ENCODE measurements at regions not wholly inside any gene's neighbourhood (a gene's known extent, or its start where the extent isn't known, plus 50 kb on each side); places are given as distances from the start of the nearest gene placed in this dataset.

DNA sequence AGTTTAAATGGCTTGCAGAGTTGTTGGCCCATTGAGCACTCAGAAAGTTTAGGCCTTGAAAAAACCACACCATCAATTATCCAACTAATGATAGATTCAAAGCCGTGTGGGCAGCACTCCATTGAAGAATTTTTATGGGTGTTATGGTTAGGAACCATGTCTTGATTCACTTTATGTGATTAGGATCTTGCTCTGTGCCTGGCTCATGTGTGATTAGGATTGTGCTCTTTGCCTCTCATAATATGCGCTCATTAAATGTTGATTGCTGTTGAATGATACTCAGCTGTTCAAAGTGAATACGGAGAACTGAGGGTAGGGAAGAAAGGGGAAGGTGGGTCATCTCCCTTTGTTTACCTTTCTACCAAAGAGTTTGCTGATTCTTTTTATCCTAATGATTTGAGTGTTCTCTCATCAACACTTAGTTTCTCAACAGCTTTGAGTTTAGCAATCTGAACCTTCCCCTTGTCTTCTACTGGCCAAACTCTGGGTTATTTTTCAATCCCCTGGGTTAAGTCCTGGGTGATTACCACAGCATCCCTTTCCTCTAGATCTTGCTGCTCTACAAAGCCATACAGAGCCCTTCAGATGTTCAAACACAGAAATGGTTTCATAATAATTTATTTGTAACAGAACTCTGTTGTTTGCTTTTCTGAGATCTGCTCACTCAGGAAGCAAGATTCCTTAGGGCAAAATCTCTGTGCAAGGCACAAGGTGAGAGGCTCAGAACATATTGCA is 668.8 kb upstream of the RGMB start:
- H3K36me3 Mint-ChIP-seq, result no peaks in the 10 kb centered on the region
- CTCF ChIA-PET, result no interaction called here

DNA sequence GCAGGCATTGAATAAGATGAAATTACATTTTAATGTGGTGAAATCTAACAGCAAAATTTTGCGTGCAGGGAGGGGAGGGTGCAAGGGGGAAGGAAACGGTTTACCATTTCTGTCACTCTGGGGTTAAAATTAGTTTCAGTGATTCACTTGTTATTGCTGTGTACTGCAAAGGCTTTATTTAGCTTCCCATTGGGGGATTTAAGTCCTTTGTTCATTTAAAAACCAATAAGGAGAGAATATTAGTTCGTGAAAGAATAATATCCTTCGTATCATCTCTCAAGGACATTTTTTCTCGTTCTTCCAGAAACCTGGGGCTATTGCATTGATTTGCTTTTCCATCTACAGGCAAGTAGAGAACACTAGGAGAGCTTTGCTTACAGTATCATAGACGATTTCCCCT is 667.8 kb upstream of the RGMB start:
- H3K4me3 Mint-ChIP-seq, result no peak overlapping the region
- ATAC-seq, result no peak

More for the DNA sequence above, 668.8 kb upstream of the RGMB start:
- no peaks in the 10 kb centered on the region for H3K9me3 Mint-ChIP-seq (ENCODE audit: low read depth)
- H3K4me1 Mint-ChIP-seq, result no peaks in the 10 kb centered on the region
- no peak overlapping the region for H3K27ac Mint-ChIP-seq
- no peak overlapping the region for H3K4me3 Mint-ChIP-seq
- ATAC-seq, result no peak
- peaks cover 2% of the 10 kb centered on the region for H3K27me3 Mint-ChIP-seq
- DNase-seq, result no peak

DNA sequence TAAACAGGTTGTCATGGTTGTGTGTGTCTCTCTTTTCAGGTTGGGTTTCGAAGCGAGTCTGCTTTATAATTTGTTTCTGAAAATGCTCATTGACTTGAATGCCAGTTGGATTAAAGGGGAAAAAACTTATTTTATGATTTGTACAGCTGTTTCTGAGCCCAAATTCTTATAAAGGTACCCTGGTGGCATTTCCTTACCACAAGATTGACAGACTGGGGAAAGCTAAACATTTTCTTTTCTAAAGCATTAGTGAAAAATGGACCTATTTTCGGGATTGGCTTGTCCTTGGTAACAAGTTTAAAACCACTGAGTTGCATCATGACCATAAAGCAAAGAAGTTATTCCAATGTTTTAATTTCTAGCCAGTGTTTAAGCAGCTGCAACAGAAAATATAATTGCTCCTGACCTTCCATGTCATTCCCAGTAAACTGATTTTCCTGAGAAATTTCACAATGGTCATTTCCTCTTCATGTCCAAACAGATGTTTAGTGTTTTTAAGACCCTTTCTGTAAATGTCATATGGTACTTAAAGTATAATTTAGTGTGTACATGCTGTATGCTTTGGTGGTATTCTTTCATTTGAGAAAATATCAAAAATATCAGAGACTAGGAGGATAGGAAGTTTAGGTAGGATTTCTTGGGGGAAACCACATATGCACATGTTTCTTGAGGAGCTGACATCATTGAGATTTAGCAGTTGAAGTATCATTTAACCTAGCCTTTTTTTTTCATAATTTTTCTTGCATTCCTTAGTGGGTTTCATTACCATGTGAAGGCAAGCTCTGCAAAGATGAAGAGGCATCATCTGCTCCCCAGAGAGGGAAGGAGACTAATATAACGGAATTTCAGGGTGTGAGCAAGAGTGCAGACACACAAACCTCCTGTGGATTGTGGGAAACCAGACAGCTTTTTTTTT is 667.1 kb upstream of the RGMB start:
- Mint-ChIP-seq H3K4me3 (no peak overlapping the region), H3K4me1 (no peaks in the 10 kb centered on the region), H3K36me3 (no peaks in the 10 kb centered on the region), H3K27ac (no peak overlapping the region), H3K27me3 (peaks cover 2% of the 10 kb centered on the region), H3K9me3 (ENCODE audit: low read depth) (no peaks in the 10 kb centered on the region)
- no peak for DNase-seq
- ATAC-seq, result no peak
- CTCF ChIA-PET, result no interaction called here

More for the DNA sequence above, 667.8 kb upstream of the RGMB start:
- no peak for DNase-seq
- CTCF ChIA-PET, result no interaction called here
- H3K9me3 Mint-ChIP-seq (ENCODE audit: low read depth), result no peaks in the 10 kb centered on the region
- no peaks in the 10 kb centered on the region for H3K36me3 Mint-ChIP-seq
- H3K4me1 Mint-ChIP-seq, result no peaks in the 10 kb centered on the region
- H3K27me3 Mint-ChIP-seq, result peaks cover 2% of the 10 kb centered on the region
- no peak overlapping the region for H3K27ac Mint-ChIP-seq

DNA sequence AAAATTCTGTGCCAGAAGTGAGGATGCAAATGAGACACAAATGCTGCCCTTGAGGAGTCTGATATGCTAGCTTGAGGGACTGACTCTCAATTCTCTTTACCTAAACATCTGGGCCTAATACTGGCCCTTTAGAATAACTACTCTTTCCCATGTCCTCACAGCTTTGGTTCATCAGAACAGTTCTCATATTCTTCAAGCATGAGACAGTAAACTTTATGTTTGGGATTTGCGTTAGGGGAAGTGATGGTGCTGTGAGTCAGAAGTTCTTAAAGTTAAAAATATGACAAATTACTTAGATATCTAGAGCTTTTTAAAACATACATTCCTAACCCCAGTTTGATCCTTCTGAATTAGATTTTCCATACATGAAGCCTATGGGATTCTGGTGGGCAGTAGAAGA is 665.0 kb upstream of the RGMB start:
- peaks cover 2% of the 10 kb centered on the region for H3K27me3 Mint-ChIP-seq

DNA sequence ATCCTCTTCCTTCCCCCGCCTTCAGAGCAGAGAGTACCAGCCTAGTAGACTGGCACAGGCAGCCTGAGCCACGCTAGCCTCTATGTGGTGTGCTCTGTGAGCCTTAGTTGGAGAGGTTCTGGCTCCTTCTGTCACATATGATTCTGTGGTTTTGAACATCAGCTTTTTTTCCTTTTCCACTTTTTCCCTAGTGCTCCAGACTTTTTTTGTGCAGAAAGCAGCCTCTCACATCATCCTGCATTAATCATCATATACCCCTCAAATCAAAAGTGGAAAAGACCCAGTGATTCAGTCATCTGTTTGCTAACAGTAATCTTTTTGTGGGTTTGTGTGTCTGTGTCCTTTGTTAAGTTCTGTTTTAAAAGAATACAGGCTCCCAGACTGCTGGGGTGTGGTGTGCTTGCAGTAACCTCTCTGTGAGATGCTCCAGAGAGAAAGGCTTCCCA is 663.9 kb upstream of the RGMB start:
- H3K27ac Mint-ChIP-seq, result no peak overlapping the region
- H3K4me1 Mint-ChIP-seq, result no peaks in the 10 kb centered on the region
- H3K27me3 Mint-ChIP-seq, result peaks cover 2% of the 10 kb centered on the region
- CTCF ChIA-PET, result no interaction called here
- H3K36me3 Mint-ChIP-seq, result no peaks in the 10 kb centered on the region
- H3K9me3 Mint-ChIP-seq (ENCODE audit: low read depth), result no peaks in the 10 kb centered on the region
- H3K4me3 Mint-ChIP-seq, result no peak overlapping the region
- ATAC-seq (no peak), DNase-seq (no peak)

More for the DNA sequence above, 665.0 kb upstream of the RGMB start:
- no peaks in the 10 kb centered on the region for H3K4me1 Mint-ChIP-seq
- no peaks in the 10 kb centered on the region for H3K36me3 Mint-ChIP-seq
- no peak overlapping the region for H3K27ac Mint-ChIP-seq
- H3K4me3 Mint-ChIP-seq, result no peak overlapping the region
- CTCF ChIA-PET, result no interaction called here
- no peaks in the 10 kb centered on the region for H3K9me3 Mint-ChIP-seq (ENCODE audit: low read depth)
- ATAC-seq, result no peak
- DNase-seq, result no peak

DNA sequence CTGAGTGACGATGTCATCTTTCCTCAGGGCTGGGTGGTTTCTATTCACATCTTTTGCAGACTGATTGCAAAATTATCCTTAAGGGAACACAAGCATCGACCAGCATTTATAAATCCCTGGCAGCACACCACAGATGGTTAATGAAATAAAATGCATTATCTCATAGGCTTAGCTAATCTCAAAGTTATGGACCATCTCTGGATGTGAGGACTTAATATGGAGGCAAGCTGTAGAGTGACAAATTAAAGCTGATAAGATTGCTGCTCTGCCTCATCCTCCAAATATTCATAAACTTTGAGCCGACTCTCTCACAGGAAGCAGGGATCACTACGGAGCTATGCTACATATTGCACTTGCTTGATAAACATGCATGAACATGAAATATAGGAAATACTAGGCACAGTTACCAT is 663.2 kb upstream of the RGMB start:
- no peak for DNase-seq
- CTCF ChIA-PET, result no interaction called here
- no peak for ATAC-seq
- no peaks in the 10 kb centered on the region for H3K4me1 Mint-ChIP-seq
- no peaks in the 10 kb centered on the region for H3K36me3 Mint-ChIP-seq
- H3K27me3 Mint-ChIP-seq, result peaks cover 2% of the 10 kb centered on the region
- no peaks in the 10 kb centered on the region for H3K9me3 Mint-ChIP-seq (ENCODE audit: low read depth)
- no peak overlapping the region for H3K4me3 Mint-ChIP-seq
- no peak overlapping the region for H3K27ac Mint-ChIP-seq

DNA sequence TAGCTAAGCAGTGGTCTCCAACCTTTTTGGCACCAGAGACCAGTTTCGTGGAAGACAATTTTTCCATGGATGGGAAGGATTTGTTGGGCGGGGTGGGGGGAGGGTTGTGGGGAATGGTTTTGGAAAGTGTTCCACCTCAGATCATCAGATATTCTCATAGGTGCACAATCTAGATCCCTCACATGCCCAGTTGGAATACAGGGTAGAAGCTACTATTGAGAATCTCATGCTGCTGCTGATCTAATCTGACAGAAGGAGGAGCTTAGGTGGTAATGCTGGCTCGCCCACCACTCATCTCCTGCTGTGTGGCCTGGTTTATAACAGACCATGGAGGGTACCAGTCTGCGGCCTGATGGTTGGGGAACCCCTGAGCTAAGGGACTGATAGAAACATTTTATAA is 662.7 kb upstream of the RGMB start:
- ATAC-seq (no peak), DNase-seq (no peak)
- H3K9me3 Mint-ChIP-seq (ENCODE audit: low read depth), result no peaks in the 10 kb centered on the region
- H3K4me3 Mint-ChIP-seq, result no peak overlapping the region
- no peaks in the 10 kb centered on the region for H3K36me3 Mint-ChIP-seq
- CTCF ChIA-PET, result no interaction called here
- H3K27ac Mint-ChIP-seq, result no peak overlapping the region
- H3K27me3 Mint-ChIP-seq, result peaks cover 2% of the 10 kb centered on the region
- H3K4me1 Mint-ChIP-seq, result no peaks in the 10 kb centered on the region

DNA sequence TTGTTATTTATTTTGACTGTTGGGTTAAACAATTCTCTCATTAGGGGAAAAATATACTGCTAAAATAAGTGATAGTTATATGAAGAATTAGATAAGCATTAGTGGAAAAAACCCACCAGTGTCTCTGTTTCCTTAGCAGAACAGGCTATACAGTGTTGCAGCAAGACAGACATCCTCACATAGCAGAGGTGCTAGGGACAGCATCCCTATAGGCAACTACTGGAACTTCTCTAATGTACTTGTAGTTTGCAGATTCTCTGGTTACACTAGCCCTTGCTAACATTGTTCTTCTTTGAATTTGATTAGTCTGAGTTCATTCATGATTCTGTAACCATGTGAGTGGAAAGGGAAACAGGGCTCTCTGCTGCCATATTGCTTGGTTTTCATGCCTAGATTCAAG is 661.8 kb upstream of the RGMB start:
- Mint-ChIP-seq H3K27me3 (no peaks in the 10 kb centered on the region), H3K9me3 (ENCODE audit: low read depth) (no peaks in the 10 kb centered on the region), H3K36me3 (no peaks in the 10 kb centered on the region), H3K27ac (no peak overlapping the region), H3K4me3 (no peak overlapping the region), H3K4me1 (no peaks in the 10 kb centered on the region)
- CTCF ChIA-PET, result no interaction called here
- ATAC-seq (no peak), DNase-seq (no peak)

DNA sequence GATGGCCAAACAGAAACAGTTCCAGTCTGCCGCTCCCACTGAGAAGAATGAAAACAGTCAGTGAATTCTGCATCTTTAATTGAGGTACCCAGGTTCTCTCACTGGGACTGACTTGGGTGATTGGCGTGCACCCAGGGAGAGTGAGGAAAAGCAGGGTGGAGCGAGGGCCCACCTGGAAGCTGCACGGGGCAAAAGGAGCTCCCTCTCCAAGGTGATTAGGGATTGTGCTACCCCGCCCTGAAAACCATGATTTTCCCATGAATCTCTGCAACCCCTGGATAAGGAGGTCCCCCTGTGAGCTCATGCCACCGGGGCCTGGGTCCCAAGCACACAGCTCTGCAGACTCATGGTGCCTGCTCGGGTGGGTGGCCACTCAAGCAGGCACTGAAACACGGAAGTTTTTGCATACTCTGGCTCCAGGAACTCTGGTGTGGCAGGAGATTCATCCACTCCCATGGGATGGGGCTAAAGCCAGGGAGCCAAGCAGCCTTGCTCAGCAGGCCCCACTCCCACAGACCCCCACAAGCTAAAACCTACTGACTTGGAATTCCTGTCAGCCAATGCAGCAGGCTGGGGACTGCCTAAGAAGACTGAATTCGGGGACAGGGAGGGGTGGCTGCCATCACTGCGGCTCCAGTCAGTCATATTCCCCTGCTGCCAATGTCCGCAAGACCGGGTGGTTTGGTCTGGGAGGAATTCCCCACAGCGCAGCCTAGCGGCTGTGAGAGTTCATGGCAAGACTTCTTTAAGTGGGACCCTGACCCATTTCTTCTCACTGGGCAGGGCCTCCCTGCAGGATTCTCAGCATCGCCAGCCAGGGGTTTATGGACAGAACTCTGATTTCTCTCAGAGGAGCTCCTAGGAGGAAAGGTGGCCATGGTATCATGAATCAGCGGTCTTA is 652.2 kb upstream of the RGMB start:
- Mint-ChIP-seq H3K27me3 (no peaks in the 10 kb centered on the region), H3K27ac (no peak overlapping the region)
- CTCF ChIA-PET, result no interaction called here

DNA sequence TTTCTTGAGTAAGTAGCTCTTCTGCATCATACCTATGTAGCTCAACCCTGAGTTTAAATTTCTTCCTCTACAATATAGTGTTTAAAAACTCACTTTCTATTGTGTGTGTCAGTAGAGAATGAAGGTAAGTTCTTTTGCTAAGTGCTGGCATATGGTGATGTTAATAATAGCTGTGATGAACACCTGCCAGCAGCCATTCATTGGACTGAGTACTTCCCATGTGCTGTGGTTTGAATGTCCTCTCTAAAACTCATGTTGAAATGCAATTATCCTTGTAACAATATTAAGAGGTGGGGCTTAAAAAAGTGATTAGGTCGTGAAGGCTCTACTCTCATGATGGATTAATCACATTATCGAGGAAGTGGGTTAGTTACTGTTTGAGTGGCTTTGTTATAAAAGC is 645.2 kb upstream of the RGMB start:
- H3K27ac Mint-ChIP-seq, result no peak overlapping the region
- DNase-seq (no peak), ATAC-seq (no peak)
- no peaks in the 10 kb centered on the region for H3K4me1 Mint-ChIP-seq
- CTCF ChIA-PET, result no interaction called here
- no peaks in the 10 kb centered on the region for H3K36me3 Mint-ChIP-seq
- H3K4me3 Mint-ChIP-seq, result no peak overlapping the region
- H3K27me3 Mint-ChIP-seq, result no peaks in the 10 kb centered on the region
- H3K9me3 Mint-ChIP-seq (ENCODE audit: low read depth), result no peaks in the 10 kb centered on the region

More for the DNA sequence above, 652.2 kb upstream of the RGMB start:
- no peaks in the 10 kb centered on the region for H3K9me3 Mint-ChIP-seq (ENCODE audit: low read depth)
- no peaks in the 10 kb centered on the region for H3K36me3 Mint-ChIP-seq
- DNase-seq (no peak), ATAC-seq (no peak)
- H3K4me1 Mint-ChIP-seq, result no peaks in the 10 kb centered on the region
- no peak overlapping the region for H3K4me3 Mint-ChIP-seq

DNA sequence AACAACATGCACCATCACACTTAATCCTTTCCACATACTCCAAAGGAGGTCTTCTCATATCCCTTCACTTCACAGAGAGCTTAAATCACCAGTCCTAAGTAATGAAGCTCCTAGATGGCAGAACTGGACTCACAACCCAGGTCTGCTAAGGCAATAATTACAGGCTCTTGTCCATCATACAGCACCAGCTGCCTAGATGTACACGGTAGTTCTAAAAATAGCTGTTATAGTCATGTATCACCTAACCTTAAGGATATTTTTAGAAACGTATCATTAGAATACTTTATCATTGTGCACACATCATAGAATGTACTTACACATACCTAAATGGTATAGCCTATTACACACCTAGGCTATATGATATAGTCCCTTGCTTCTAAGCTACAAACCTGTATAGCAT is 644.6 kb upstream of the RGMB start:
- DNase-seq, result no peak
- H3K36me3 Mint-ChIP-seq, result no peaks in the 10 kb centered on the region
- H3K4me3 Mint-ChIP-seq, result no peak overlapping the region
- no peak for ATAC-seq
- no peaks in the 10 kb centered on the region for H3K9me3 Mint-ChIP-seq (ENCODE audit: low read depth)
- no peak overlapping the region for H3K27ac Mint-ChIP-seq
- H3K4me1 Mint-ChIP-seq, result no peaks in the 10 kb centered on the region
- H3K27me3 Mint-ChIP-seq, result no peaks in the 10 kb centered on the region
- CTCF ChIA-PET, result no interaction called here

DNA sequence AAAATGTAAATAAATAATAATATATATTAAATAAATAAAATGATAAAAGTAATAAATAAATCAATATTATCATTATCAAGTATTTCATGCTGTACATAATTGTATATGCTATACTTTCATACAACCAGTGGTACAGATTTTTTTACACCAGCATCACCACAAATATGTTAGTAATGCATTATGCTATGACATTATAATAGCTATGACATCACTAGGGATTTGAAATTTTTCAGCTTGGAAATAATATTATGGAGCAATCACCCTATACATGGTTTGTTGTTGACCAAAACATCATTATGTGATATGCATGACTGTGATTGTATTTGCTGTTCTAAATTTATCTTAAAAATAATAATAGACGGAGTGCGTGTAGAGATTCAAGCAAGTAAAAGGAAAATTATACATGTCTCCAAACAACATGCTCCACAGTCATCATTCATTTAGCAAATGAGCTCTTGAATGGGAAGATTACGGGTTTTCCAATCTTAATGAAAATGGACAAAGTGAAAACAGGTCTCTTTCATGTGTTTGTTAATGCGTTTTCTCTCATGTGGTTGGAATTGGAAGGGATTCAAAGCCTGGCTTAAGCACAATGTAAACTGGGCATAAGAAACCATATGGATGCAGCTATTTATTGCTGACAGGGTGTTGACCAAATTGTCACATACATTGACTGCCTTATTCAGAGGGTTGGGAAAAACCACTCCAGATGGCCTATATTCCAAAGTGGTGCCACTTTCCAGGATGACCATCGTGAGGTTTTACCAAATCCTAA is 643.0 kb upstream of the RGMB start:
- H3K4me3 Mint-ChIP-seq, result no peak overlapping the region
- ATAC-seq, result no peak
- H3K4me1 Mint-ChIP-seq, result no peaks in the 10 kb centered on the region
- H3K27ac Mint-ChIP-seq, result no peak overlapping the region
- DNase-seq, result no peak
- no peaks in the 10 kb centered on the region for H3K36me3 Mint-ChIP-seq
- H3K9me3 Mint-ChIP-seq (ENCODE audit: low read depth), result no peaks in the 10 kb centered on the region
- CTCF ChIA-PET, result no interaction called here
- no peaks in the 10 kb centered on the region for H3K27me3 Mint-ChIP-seq

DNA sequence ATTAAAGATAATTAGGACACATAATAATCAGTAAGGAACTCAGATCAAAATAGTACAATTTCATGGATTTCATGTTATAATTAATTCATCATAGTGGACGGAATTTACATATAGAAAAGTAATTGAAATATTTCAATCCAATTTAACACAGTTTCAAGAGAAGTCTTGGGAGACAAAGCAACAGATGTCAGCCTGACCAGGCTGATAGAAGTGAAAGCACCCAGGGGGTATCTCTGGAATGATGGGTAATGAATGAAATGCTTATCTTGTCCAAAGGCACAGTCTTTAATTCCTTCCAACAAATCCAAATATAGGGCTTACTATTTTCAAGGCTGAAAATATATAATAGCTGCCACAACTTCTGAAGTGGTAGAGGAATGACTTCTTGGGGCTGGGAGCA is 629.3 kb upstream of the RGMB start:
- Mint-ChIP-seq H3K4me1 (no peaks in the 10 kb centered on the region), H3K27ac (no peak overlapping the region), H3K27me3 (no peaks in the 10 kb centered on the region), H3K4me3 (no peak overlapping the region), H3K36me3 (no peaks in the 10 kb centered on the region), H3K9me3 (ENCODE audit: low read depth) (no peaks in the 10 kb centered on the region)
- CTCF ChIA-PET, result no interaction called here
- ATAC-seq (no peak), DNase-seq (no peak)

Data from activated CD8-positive, alpha-beta memory T cell treated with anti-CD3 and anti-CD28 coated beads, Interleukin-2, amount 10 ng/mL, durations not matched to agents 7 days and 5 days (primary cell).